Osteocyte (in vitro differentiated cells): ENCODE measurements at regions not wholly inside any gene's neighbourhood (a gene's known extent, or its start where the extent isn't known, plus 50 kb on each side); places are given as distances from the start of the nearest gene placed in this dataset.
A peak's percentile ranks its signal among the peaks of the same experiment; 100 is the strongest.

Experiments used
- DNase-seq: peaks from one replicate; pipeline ENCODE4 v3.0.0; 2021; ENCODE audit warnings: mixed read lengths; ENCODE audit not compliant: unreplicated experiment; ENCODE audit errors: extremely low spot score
- H3K27ac Mint-ChIP-seq: one replicate; pipeline ENCODE4 v1.8.0; 2021; ENCODE audit warnings: mild to moderate bottlenecking, mixed read lengths; ENCODE audit not compliant: unreplicated experiment
- H3K27me3 Mint-ChIP-seq: one replicate; pipeline ENCODE4 v1.8.0; 2021; ENCODE audit warnings: mixed read lengths; ENCODE audit not compliant: unreplicated experiment
- H3K36me3 Mint-ChIP-seq: one replicate; pipeline ENCODE4 v1.8.0; 2021; ENCODE audit warnings: mixed read lengths; ENCODE audit not compliant: unreplicated experiment
- H3K4me1 Mint-ChIP-seq: one replicate; pipeline ENCODE4 v1.8.0; 2021; ENCODE audit warnings: mixed read lengths; ENCODE audit not compliant: unreplicated experiment
- H3K4me3 Mint-ChIP-seq: one replicate; pipeline ENCODE4 v1.8.0; 2021; ENCODE audit warnings: mild to moderate bottlenecking, moderate library complexity, mixed read lengths; ENCODE audit not compliant: unreplicated experiment
- H3K9me3 Mint-ChIP-seq: one replicate; pipeline ENCODE4 v1.8.0; 2021; ENCODE audit warnings: mixed read lengths; ENCODE audit not compliant: unreplicated experiment
- TF ChIP-seq, protein P1 (sequence below): fragments of 200-600 bp; sonication (generic); IDR thresholded peaks from 2 replicates; pipeline ENCODE4 v1.5.0; 2021; ENCODE audit warnings: antibody characterized with exemption, mild to moderate bottlenecking, moderate library complexity

- Mint-ChIP-seq H3K27ac (no peak overlapping the region), H3K4me1 (peaks cover 35% of the 10 kb centered on the region), H3K9me3 (peaks cover 4% of the 10 kb centered on the region), H3K27me3 (no peaks in the 10 kb centered on the region), H3K36me3 (no peaks in the 10 kb centered on the region), H3K4me3 (no peak overlapping the region)
- TF ChIP-seq, protein P1, sequence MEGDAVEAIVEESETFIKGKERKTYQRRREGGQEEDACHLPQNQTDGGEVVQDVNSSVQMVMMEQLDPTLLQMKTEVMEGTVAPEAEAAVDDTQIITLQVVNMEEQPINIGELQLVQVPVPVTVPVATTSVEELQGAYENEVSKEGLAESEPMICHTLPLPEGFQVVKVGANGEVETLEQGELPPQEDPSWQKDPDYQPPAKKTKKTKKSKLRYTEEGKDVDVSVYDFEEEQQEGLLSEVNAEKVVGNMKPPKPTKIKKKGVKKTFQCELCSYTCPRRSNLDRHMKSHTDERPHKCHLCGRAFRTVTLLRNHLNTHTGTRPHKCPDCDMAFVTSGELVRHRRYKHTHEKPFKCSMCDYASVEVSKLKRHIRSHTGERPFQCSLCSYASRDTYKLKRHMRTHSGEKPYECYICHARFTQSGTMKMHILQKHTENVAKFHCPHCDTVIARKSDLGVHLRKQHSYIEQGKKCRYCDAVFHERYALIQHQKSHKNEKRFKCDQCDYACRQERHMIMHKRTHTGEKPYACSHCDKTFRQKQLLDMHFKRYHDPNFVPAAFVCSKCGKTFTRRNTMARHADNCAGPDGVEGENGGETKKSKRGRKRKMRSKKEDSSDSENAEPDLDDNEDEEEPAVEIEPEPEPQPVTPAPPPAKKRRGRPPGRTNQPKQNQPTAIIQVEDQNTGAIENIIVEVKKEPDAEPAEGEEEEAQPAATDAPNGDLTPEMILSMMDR = no peak
- DNase-seq = no peak
These were observed 565.5 kb downstream of the ZNF608 start for GRCh38 chr5:124180875-124181461.

DNA sequence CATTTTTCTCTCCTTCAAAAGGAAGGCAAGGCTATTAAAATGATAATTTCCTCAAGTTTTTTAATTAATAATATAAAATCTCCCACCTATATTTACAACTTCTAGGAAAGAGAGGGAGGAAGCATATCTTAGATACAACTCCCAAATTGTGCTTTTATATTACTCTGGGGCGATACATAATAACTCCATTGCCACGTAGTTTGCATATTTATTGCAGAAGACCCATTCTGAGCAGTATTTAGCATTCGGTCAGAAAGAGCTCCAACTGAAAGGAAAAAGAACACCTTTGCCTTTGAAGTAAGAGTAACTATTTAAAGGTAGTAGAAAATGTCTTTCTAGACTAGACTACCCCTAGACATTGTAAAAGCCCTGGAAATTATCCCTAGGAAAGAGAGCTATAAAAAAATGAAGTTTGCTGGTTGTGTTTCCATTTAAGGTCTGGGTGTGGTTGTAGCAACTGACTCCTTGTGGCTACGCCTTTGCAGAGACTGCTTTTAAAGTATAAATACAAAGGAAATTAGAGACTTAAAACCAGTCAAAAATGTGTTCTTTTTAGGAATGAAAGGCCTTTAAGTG, 566.1 kb downstream of the ZNF608 start:
- Mint-ChIP-seq H3K36me3 (no peaks in the 10 kb centered on the region), H3K27ac (no peak overlapping the region), H3K9me3 (peaks cover 4% of the 10 kb centered on the region), H3K4me3 (no peak overlapping the region), H3K27me3 (no peaks in the 10 kb centered on the region), H3K4me1 (peaks cover 35% of the 10 kb centered on the region)
- TF ChIP-seq, protein P1 = no peak
- DNase-seq = no peak

DNA sequence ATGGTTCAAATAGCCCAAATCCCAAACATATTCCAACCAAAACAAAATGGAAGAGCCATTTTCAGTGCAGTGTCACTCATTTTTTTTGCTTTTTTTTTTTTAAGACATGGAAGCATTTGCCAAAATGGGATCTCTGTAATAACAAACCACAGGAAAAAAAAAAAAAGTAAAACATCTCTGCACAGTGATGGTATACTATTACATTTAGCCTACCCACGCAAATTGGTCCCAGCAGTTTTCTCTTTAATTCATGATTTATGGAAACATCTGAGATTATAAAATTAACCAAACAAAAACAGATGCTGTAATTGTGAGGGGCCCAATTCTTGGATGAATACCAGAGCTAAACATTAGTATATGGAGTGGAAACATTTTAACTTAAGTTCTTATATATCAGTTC, 566.6 kb downstream of the ZNF608 start:
- TF ChIP-seq, protein P1 = no peak
- H3K36me3 Mint-ChIP-seq = no peaks in the 10 kb centered on the region
- H3K27ac Mint-ChIP-seq = peak overlapping the region; percentile 62
- no peak for DNase-seq
- no peaks in the 10 kb centered on the region for H3K27me3 Mint-ChIP-seq
- H3K4me1 Mint-ChIP-seq = peaks cover 35% of the 10 kb centered on the region
- no peak overlapping the region for H3K4me3 Mint-ChIP-seq
- peaks cover 4% of the 10 kb centered on the region for H3K9me3 Mint-ChIP-seq

- TF ChIP-seq, protein P1 = no peak
- H3K27me3 Mint-ChIP-seq = no peaks in the 10 kb centered on the region
- no peaks in the 10 kb centered on the region for H3K36me3 Mint-ChIP-seq
These were observed 568.4 kb downstream of the ZNF608 start for GRCh38 chr5:124178050-124178449.

GRCh38 chr5:124176692-124177091, 569.7 kb downstream of the ZNF608 start:
- TF ChIP-seq, protein P1 = peak; percentile 30
- Mint-ChIP-seq H3K4me1 (peaks cover 29% of the 10 kb centered on the region), H3K9me3 (peaks cover 19% of the 10 kb centered on the region), H3K27ac (no peak overlapping the region), H3K27me3 (no peaks in the 10 kb centered on the region), H3K4me3 (no peak overlapping the region), H3K36me3 (no peaks in the 10 kb centered on the region)
- no peak for DNase-seq

More at GRCh38 chr5:124178050-124178449, 568.4 kb downstream of the ZNF608 start:
- Mint-ChIP-seq H3K27ac (no peak overlapping the region), H3K4me1 (peaks cover 35% of the 10 kb centered on the region), H3K4me3 (no peak overlapping the region), H3K9me3 (peaks cover 5% of the 10 kb centered on the region)
- no peak for DNase-seq
